CD8-positive, alpha-beta memory T cell (primary cell): ENCODE measurements at regions not wholly inside any gene's neighbourhood (a gene's known extent, or its start where the extent isn't known, plus 50 kb on each side); places are given as distances from the start of the nearest gene placed in this dataset.

ENCODE experiments used
- CTCF ChIA-PET: fragments of 350-600 bp; sonication (Branson Sonifier 250); formaldehyde crosslinking; loops from one replicate; lab custom pipeline; 2021; ENCODE audit warnings: antibody characterized with exemption; lab: Charles Lee
- POLR2A ChIA-PET: fragments of 350-600 bp; sonication (Branson Sonifier 250); formaldehyde crosslinking; loops from one replicate; lab custom pipeline; 2021; ENCODE audit warnings: antibody characterized with exemption; lab: Charles Lee
- DNase-seq, 5 donors: peaks; one replicate each; pipeline versions ENCODE4 v3.0.0 to v3.0.0-alpha.2; 2020 to 2022; ENCODE audit warnings: mixed read lengths in 1 of 5
- H3K27ac ChIP-seq: one replicate; pipeline ENCODE4 v1.7.0; 2013; ENCODE audit warnings: low read depth, mild to moderate bottlenecking, low read length, moderate library complexity
- H3K27me3 ChIP-seq: 2 replicates; pipeline ENCODE4 v1.7.0; 2013; ENCODE audit warnings: low read length, mild to moderate bottlenecking; ENCODE audit not compliant: insufficient read depth, poor library complexity, severe bottlenecking
- H3K36me3 ChIP-seq: 2 replicates; pipeline ENCODE4 v1.7.0; 2013; ENCODE audit warnings: mild to moderate bottlenecking, low read length, moderate library complexity; ENCODE audit not compliant: insufficient read depth
- H3K4me1 ChIP-seq: 2 replicates; pipeline ENCODE4 v1.7.0; 2013; ENCODE audit warnings: mild to moderate bottlenecking, low read length, moderate library complexity; ENCODE audit not compliant: insufficient read depth
- H3K4me3 ChIP-seq: 2 replicates; pipeline ENCODE4 v1.7.0; 2013; ENCODE audit warnings: mild to moderate bottlenecking, low read length
- H3K9me3 ChIP-seq: 2 replicates; pipeline ENCODE4 v1.7.0; 2013; ENCODE audit warnings: mild to moderate bottlenecking, low read length
- H3K27ac Mint-ChIP-seq, 8 donors: one replicate each; pipeline ENCODE4 v1.8.0; 2020 to 2021; ENCODE audit warnings: mixed read lengths in 8 of 8, mild to moderate bottlenecking in 6 of 8, inconsistent platforms in 3 of 8, moderate library complexity in 3 of 8
- H3K27me3 Mint-ChIP-seq, 2 donors: one replicate each; pipeline ENCODE4 v1.8.0; 2020 to 2021; ENCODE audit warnings: mixed read lengths in 2 of 2, mild to moderate bottlenecking in 1 of 2, moderate library complexity in 1 of 2
- H3K36me3 Mint-ChIP-seq, 3 donors: one replicate each; pipeline ENCODE4 v1.8.0; 2020 to 2021; ENCODE audit warnings: mixed read lengths in 3 of 3, inconsistent platforms in 1 of 3, mild to moderate bottlenecking in 1 of 3
- H3K4me1 Mint-ChIP-seq, 3 donors: one replicate each; pipeline ENCODE4 v1.8.0; 2020 to 2021; ENCODE audit warnings: mixed read lengths in 3 of 3, inconsistent platforms in 1 of 3, mild to moderate bottlenecking in 1 of 3
- H3K4me3 Mint-ChIP-seq, 7 donors: one replicate each; pipeline ENCODE4 v1.8.0; 2020 to 2021; ENCODE audit warnings: mixed read lengths in 7 of 7, mild to moderate bottlenecking in 6 of 7, moderate library complexity in 4 of 7, inconsistent platforms in 2 of 7
- H3K9me3 Mint-ChIP-seq, 5 donors: one replicate each; pipeline ENCODE4 v1.8.0; 2020 to 2022; ENCODE audit warnings: mixed read lengths in 5 of 5, mild to moderate bottlenecking in 3 of 5, moderate library complexity in 2 of 5, inconsistent platforms in 1 of 5

DNA sequence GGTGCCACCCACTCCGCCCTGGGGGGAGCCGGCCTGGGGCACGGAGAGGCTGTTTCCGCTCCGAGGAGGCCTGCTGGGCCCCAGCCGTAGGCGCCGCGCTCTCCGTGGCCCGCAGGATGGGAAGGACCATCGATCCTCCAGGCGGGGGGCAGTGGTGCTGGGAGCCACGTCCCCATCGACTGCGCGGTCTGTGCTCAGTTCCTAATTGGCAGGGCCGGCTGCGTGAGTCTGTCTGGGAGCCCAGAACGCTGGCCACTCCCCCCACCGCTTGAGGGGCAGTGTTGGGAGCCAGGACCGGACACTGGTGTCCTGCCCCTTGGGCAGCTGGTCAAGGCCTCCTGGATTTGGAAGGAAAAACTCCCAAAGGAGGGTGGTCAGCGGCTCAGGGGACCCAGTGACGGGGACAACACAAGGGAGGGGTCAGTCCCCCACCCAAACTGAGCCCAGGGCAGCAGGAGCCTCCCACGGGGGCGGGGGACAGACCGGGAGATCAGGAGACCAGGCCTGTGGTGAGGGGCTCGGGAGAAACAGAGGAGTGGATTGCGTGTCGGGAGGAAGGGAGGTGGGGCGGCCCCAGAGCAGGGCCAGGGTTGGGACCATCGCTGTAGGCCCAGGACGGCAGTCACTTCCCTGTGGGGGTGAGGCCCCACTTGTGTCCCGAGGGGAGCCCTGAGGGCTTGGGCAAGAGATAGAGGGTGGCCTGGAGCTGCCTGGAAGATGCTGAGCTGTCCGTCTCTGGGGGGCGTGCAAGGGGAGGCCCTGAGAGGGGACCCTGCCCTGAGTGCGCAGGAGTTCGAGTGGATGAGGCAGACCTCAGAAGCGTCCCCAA is 89.0 kb downstream of the UNCX start:
- Mint-ChIP-seq H3K27me3 (peaks cover 3 to 12% of the 10 kb centered on the region in 2 donors), H3K9me3 (no peaks in the 10 kb centered on the region), H3K36me3 (no peaks in the 10 kb centered on the region), H3K4me3 (no peak overlapping the region), H3K27ac (no peak overlapping the region), H3K4me1 (no peaks in the 10 kb centered on the region)
- Histone ChIP-seq H3K9me3 (no peaks in the 10 kb centered on the region), H3K4me1 (no peaks in the 10 kb centered on the region), H3K36me3 (no peaks in the 10 kb centered on the region), H3K4me3 (no peak overlapping the region), H3K27me3 (no peaks in the 10 kb centered on the region), H3K27ac (no peak overlapping the region)
- ChIA-PET CTCF (no interaction called here), POLR2A (no interaction called here)
- no peak for DNase-seq

DNA sequence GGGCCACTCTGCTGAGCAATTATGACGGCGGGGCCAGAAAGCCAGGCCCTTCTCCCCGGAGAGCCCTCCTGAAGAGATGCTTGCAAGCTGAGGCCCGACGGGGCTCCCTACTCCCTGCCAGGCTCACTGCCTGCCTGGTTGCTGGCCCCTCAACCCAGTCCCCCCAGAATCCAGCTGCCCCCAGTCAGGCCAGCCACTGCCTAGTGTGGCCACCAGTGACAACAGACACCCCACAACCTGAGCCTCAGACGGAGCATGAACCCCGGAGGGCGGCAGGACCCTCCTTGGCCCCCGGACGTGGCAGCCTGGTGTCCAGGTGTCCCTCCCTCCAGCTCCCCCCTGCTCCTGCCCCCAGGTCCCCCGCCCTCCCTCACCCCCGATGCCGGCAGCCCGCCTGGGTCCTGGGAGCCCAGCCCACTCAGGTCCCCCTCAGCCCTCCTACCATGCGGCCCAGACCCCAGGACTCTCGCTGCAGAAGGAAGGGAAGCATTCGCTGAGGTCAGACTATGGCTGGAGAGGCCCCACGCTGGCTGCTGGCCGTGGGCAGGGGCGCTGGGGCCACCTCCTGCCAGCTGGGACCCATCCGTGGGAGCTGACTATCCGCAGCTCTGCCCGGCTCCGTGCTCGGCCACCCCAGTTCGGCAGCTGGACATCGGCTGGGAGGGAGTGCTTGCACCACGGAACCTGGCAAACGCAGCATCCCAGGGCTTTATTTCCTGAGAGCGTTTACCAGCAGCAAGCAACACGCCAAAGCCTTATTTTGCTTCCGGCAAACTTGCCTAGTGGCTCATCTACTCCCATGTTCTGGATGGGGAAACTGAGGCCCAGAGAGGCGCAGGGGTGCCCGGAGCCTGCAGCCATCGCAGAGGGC is 89.8 kb downstream of the UNCX start:
- Mint-ChIP-seq H3K4me1 (no peaks in the 10 kb centered on the region), H3K9me3 (no peaks in the 10 kb centered on the region), H3K27me3 (peaks cover 4 to 12% of the 10 kb centered on the region in 2 donors), H3K36me3 (no peaks in the 10 kb centered on the region), H3K4me3 (no peak overlapping the region), H3K27ac (no peak overlapping the region)
- Histone ChIP-seq H3K27me3 (no peaks in the 10 kb centered on the region), H3K27ac (no peak overlapping the region), H3K36me3 (no peaks in the 10 kb centered on the region), H3K4me3 (no peak overlapping the region), H3K9me3 (no peaks in the 10 kb centered on the region), H3K4me1 (no peaks in the 10 kb centered on the region)
- no peak for DNase-seq
- ChIA-PET CTCF (no interaction called here), POLR2A (no interaction called here)

DNA sequence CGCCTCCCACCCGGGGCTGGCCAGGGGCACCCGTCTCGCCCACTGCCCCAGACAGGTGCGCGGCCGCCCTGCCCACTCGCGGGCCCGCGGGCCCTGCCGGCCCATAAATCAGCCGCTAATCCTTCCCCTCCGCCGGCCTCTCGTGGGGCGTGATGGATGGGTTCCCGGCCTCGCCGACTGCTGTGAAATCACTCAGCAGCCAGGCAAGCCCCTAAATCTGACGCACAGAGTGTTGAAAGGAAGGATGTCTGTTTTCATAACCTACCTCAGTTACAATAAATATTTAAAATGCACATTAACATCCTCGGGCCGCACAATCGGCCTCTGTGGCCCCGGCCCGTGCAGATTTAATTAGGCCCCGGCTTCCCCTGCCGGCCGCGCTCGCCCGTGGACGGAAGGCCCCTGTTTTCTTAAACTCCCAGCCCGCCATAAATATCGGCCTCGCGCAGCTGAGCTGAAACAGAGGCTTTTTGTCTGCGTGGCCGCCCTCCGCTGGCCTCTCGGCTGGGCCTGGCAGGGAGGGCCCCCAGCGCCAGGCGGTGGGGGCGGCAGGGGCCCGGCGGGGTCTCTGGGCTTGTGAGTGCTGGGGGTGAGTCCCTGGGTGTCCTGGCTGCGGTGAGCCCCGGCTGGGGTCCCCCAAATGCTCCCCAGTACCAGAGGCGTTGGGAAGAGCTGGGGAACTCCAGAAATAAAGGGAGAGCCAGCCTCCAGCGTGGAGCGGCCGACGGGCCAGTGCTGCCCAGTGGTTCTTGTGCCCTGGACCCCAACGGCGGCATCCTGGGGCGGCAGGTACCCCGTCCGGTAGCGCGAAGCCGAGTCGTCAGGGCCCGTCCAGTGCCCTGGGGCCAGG is 90.7 kb downstream of the UNCX start:
- no peaks in the 10 kb centered on the region for H3K9me3 ChIP-seq
- CTCF ChIA-PET: no interaction called here
- Mint-ChIP-seq H3K9me3 (no peaks in the 10 kb centered on the region), H3K27me3 (peaks cover 4 to 12% of the 10 kb centered on the region in 2 donors), H3K4me3 (peak overlapping the region in 1 of 7 donors; percentile 65), H3K27ac (no peak overlapping the region), H3K36me3 (no peaks in the 10 kb centered on the region), H3K4me1 (no peaks in the 10 kb centered on the region)
- H3K4me3 ChIP-seq: no peak overlapping the region
- POLR2A ChIA-PET: no interaction called here
- H3K4me1 ChIP-seq: no peaks in the 10 kb centered on the region
- DNase-seq: no peak
- no peak overlapping the region for H3K27ac ChIP-seq
- no peaks in the 10 kb centered on the region for H3K27me3 ChIP-seq
- no peaks in the 10 kb centered on the region for H3K36me3 ChIP-seq

DNA sequence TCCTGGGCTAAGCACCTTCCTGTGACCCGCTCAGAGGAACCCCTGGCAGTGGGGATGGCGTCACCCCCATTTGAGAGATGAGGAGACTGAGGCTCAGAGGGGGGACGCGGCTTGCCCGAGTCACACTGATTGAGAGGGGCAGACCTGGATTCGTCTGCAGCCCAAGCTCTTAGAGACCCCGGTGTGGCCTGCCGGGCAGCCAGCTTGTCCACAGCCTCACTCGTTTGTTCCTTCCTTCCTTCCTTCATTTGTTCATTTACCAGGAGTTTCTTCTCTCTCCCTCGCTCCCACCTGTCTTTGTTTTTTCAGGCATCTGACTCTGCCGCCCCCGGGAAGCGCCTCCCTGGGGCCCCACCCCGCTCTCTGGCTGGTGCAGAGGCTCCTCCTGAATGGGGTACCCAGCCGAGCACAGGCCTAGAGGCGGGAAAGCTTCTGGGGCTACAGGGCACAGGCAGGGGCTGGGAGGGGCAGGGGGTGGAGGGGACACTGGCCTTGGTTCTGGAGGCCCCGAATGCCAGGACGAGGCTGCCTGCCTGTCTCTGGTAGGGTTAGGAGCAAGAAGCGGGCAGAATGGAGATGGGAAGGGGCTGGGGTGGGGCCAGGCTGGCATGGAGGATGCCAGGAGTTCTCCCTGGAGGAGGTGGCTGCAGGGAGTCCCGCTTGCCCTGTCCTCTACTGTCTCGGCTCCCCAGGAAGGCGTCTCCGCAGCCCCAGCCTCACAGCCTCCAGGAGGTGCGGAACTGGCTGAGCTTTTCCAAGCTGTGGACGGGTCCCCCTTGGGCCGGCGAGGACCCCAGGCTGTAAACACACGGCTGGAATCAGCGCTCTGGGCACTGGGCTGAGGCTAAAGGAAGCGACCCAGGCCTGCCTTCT is 91.6 kb downstream of the UNCX start:
- H3K4me3 ChIP-seq: no peak overlapping the region
- no peaks in the 10 kb centered on the region for H3K27me3 ChIP-seq
- H3K36me3 Mint-ChIP-seq: no peaks in the 10 kb centered on the region
- no peaks in the 10 kb centered on the region for H3K36me3 ChIP-seq
- H3K4me1 ChIP-seq: no peaks in the 10 kb centered on the region
- H3K27me3 Mint-ChIP-seq: peaks cover 4 to 12% of the 10 kb centered on the region in 2 donors
- CTCF ChIA-PET: no interaction called here
- H3K4me1 Mint-ChIP-seq: no peaks in the 10 kb centered on the region
- no peak overlapping the region for H3K27ac ChIP-seq
- H3K4me3 Mint-ChIP-seq: peak overlapping the region in 1 of 7 donors; percentile 65
- no peaks in the 10 kb centered on the region for H3K9me3 ChIP-seq
- POLR2A ChIA-PET: no interaction called here
- no peaks in the 10 kb centered on the region for H3K9me3 Mint-ChIP-seq
- no peak for DNase-seq
- H3K27ac Mint-ChIP-seq: no peak overlapping the region

DNA sequence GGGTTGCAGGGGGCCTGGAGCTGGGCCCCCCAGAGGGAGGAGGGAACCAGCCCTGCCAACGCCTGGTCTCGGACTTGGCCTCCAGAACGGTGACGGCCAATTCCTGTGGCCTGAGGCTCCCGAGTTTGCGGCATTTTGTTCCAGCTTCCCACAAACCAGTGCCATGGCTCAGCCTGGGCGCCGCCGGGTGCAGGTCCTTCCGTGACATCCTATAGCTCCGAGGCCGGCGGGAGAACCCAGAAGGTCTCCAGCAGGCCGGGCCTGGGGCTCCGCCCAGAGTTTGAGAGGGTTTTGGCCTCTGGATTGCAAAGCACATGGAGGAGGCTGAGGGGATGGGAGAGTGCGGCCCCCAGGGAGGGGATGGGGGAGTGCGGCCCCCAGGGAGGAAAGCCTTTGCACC is 92.6 kb downstream of the UNCX start:
- H3K36me3 Mint-ChIP-seq: no peaks in the 10 kb centered on the region
- H3K27me3 ChIP-seq: no peaks in the 10 kb centered on the region
- H3K27ac ChIP-seq: no peak overlapping the region
- H3K4me3 ChIP-seq: no peak overlapping the region
- no peaks in the 10 kb centered on the region for H3K9me3 Mint-ChIP-seq
- H3K27ac Mint-ChIP-seq: no peak overlapping the region
- H3K27me3 Mint-ChIP-seq: peaks cover 4 to 12% of the 10 kb centered on the region in 2 donors
- ChIA-PET CTCF (no interaction called here), POLR2A (no interaction called here)
- DNase-seq: no peak
- H3K9me3 ChIP-seq: no peaks in the 10 kb centered on the region
- H3K4me1 Mint-ChIP-seq: no peaks in the 10 kb centered on the region
- no peak overlapping the region for H3K4me3 Mint-ChIP-seq
- no peaks in the 10 kb centered on the region for H3K4me1 ChIP-seq
- no peaks in the 10 kb centered on the region for H3K36me3 ChIP-seq

DNA sequence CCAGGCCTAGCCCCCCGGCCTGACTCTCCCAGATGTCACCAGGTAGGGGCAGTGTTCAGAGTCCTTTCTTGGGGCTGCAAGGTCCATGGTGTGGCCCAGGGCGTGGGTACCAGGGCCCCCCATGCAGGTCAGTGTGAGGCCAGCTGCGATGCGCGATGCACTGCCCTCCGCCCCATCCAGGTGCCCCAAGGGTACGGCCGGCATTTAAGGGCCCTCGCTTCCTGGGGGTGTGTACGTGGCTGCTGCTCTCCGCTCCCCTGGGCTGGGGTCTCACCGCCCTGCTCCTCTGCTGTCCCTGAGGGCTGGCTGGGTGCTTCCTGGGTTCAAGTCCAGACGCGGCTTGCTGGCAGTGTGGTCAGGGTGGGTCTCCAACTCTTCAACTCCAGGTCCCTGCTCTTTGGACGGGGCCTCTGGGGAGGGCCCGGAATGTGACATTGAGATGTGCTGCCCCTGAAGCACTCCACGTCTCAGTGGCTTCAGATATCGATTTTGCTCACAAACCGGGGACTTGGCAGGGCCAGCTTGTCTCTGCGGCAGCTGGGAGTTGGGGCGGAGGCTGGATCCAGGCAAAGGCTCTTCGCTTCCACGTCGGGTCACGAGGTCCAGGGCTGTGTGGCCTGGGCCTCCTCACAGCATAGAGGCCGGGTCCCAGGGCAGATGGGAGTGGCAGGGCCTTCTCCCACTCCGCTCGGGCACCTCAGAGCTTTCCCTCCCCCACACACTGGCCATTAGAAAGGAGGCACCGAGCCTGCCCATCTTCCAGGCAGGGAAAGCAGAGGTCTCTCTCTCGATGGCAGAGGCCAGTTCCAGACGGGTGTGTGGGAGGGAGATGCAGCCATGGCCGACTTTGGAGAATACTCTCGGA is 93.2 kb downstream of the UNCX start:
- H3K27ac Mint-ChIP-seq: no peak overlapping the region
- DNase-seq: peak in 1 of 5 donors; percentile 42
- CTCF ChIA-PET: no interaction called here

DNA sequence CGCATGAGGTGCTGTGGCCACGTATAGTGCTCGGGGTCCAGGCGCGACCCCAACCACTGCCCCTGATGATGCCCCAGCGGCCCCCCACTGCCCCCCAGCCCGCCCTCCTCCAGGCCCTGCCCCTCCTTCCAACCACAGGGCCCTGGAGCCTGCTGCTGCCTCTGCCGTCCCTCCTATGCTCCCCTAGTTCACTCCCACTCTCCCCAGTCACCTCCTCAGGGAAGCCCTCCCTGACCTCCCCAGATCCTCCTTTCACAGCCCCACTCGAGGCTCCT is 93.8 kb downstream of the UNCX start:
- Mint-ChIP-seq H3K27me3 (peaks cover 4 to 12% of the 10 kb centered on the region in 2 donors), H3K27ac (no peak overlapping the region), H3K4me1 (no peaks in the 10 kb centered on the region), H3K36me3 (no peaks in the 10 kb centered on the region), H3K4me3 (no peak overlapping the region), H3K9me3 (no peaks in the 10 kb centered on the region)
- Histone ChIP-seq H3K36me3 (no peaks in the 10 kb centered on the region), H3K27me3 (no peaks in the 10 kb centered on the region), H3K4me3 (no peak overlapping the region), H3K27ac (no peak overlapping the region), H3K4me1 (no peaks in the 10 kb centered on the region), H3K9me3 (no peaks in the 10 kb centered on the region)
- POLR2A ChIA-PET: no interaction called here
- no peak for DNase-seq
- CTCF ChIA-PET: no interaction called here

More for the DNA sequence above, 93.2 kb downstream of the UNCX start:
- no peaks in the 10 kb centered on the region for H3K9me3 ChIP-seq
- no peak overlapping the region for H3K4me3 ChIP-seq
- H3K27me3 Mint-ChIP-seq: peaks cover 4 to 12% of the 10 kb centered on the region in 2 donors
- H3K4me1 Mint-ChIP-seq: no peaks in the 10 kb centered on the region
- no peak overlapping the region for H3K27ac ChIP-seq
- POLR2A ChIA-PET: no interaction called here
- H3K9me3 Mint-ChIP-seq: no peaks in the 10 kb centered on the region
- H3K4me3 Mint-ChIP-seq: no peak overlapping the region
- H3K36me3 Mint-ChIP-seq: no peaks in the 10 kb centered on the region
- no peaks in the 10 kb centered on the region for H3K4me1 ChIP-seq
- no peaks in the 10 kb centered on the region for H3K27me3 ChIP-seq
- H3K36me3 ChIP-seq: no peaks in the 10 kb centered on the region
